Breast epithelium (tissue), 4 donors: ENCODE measurements at regions not wholly inside any gene's neighbourhood (a gene's known extent, or its start where the extent isn't known, plus 50 kb on each side); places are given as distances from the start of the nearest gene placed in this dataset.
A peak's percentile ranks its signal among the peaks of the same experiment; 100 is the strongest.

Source experiments
- DNase-seq, 2 donors: peaks; one replicate each; pipeline ENCODE4 v3.0.0-alpha.2; 2019; ENCODE audit warnings: low spot score in 2 of 2
- H3K27ac ChIP-seq, 2 donors: fragments of 200-600 bp; sonication (generic) in 1 of 2; one replicate each; pipeline ENCODE4 v1.5.1; 2016 to 2019; ENCODE audit warnings: mild to moderate bottlenecking in 1 of 2
- H3K27me3 ChIP-seq, 2 donors: fragments of 200-600 bp; sonication (generic) in 1 of 2; one replicate each; pipeline versions ENCODE4 v1.5.1 to v1.6.0; 2017 to 2019; ENCODE audit warnings: control low read depth in 1 of 2, mild to moderate bottlenecking in 1 of 2
- H3K36me3 ChIP-seq: fragments of 200-600 bp; one replicate; pipeline ENCODE4 v1.5.1; 2019
- H3K4me1 ChIP-seq, 2 donors: fragments of 200-600 bp; sonication (generic); one replicate each; pipeline ENCODE4 v1.5.1; 2016 to 2019; ENCODE audit warnings: control low read depth in 1 of 2
- H3K4me3 ChIP-seq, 3 donors: fragments of 200-600 bp; sonication (generic); 1 replicate in 2 of 3; 2 replicates in 1 of 3; pipeline ENCODE4 v1.5.1; 2016 to 2019; ENCODE audit warnings: mild to moderate bottlenecking in 3 of 3, moderate library complexity in 2 of 3
- H3K9me3 ChIP-seq, 2 donors: fragments of 200-600 bp; sonication (generic) in 1 of 2; one replicate each; pipeline ENCODE4 v1.5.1; 2016 to 2019; ENCODE audit warnings: control low read depth in 1 of 2
- CTCF ChIP-seq, 3 donors: fragments of 450-650 bp; IDR thresholded peaks; one replicate each; pipeline ENCODE4 v1.5.1; 2016 to 2017; ENCODE audit warnings: antibody characterized with exemption in 3 of 3, mild to moderate bottlenecking in 3 of 3, moderate library complexity in 3 of 3
- POLR2A ChIP-seq: fragments of 450-650 bp; IDR thresholded peaks from one replicate; pipeline ENCODE4 v1.6.1; 2016; ENCODE audit warnings: antibody characterized with exemption, mild to moderate bottlenecking, moderate library complexity
- POLR2AphosphoS5 ChIP-seq, 3 donors: sonication (generic); formaldehyde crosslinking; IDR thresholded peaks; one replicate each; pipeline ENCODE4 v1.6.1; 2017; ENCODE audit warnings: antibody characterized with exemption in 3 of 3
- intact Hi-C: fragments of 100-400 bp; cut with DNase I; formaldehyde crosslinking; loops from one replicate; pipeline ENCODE4 v1.15.1; 2023; ENCODE audit warnings: low total_unique reads

- no peaks in the 10 kb centered on the region for H3K9me3 ChIP-seq
These were observed 62.5 kb upstream of the PPARA start for GRCh38 chr22:46087816-46088277.

DNA sequence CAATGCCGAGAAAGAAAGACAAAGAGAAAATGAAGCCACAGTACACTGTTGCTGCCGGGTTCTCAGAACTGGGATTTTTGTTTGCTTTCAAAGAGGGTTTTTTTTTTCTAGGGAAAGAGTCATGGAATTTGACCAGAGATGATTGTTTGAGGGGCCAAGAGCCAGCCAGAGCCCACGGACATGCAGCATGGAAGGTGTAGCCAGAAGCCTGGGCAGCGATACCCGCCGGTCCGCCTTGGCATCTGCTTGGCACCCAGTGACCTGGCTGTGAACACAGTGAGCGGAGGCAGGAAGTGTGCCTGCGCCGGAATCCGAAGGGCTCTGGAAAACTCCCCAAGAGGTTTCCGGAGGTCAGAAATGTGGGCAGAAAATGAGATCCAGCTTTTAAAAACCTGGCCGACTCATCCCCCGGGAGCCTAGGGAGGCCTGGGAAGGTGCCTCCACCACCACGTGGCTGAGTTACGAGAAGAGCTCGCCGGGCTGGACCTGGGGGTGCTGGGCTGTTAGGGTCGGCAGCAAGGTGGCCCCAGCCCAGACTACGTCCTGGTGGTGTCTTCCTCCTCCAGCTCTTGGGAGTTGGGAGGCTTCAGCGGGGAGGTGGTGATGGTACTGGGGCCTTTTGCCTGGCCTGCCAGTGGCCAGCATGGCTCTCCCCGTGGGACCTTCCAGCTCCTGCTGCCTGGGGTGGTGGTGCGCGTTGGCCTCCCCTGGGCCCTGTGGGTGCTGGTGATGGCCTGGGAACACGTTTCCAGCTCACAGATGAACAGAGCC lies 61.6 kb upstream of the PPARA start:
- peak overlapping the region; percentile 99 to 100 for H3K27ac ChIP-seq
- H3K27me3 ChIP-seq = no peaks in the 10 kb centered on the region
- peaks cover 64 to 77% of the 10 kb centered on the region in 2 donors for H3K4me1 ChIP-seq
- H3K4me3 ChIP-seq = peak overlapping the region; percentile 0 to 85 (median 67)
- peak in 1 of 2 donors; percentile 85 for DNase-seq
- H3K9me3 ChIP-seq = no peaks in the 10 kb centered on the region
- H3K36me3 ChIP-seq = no peaks in the 10 kb centered on the region
- TF ChIP-seq POLR2A (no peak), POLR2AphosphoS5 (IDR thresholded peaks at IDR 0.05) (peak; percentile 16 to 57 (median 16))
- intact Hi-C loops = no loop called here

More at GRCh38 chr22:46087816-46088277, 62.5 kb upstream of the PPARA start:
- TF ChIP-seq POLR2AphosphoS5 (IDR thresholded peaks at IDR 0.05) (peak in 2 of 3 donors; percentile 22 to 33), POLR2A (no peak)
- peaks cover 56 to 74% of the 10 kb centered on the region in 2 donors for H3K4me1 ChIP-seq
- DNase-seq = peak; percentile 84 to 85
- peak overlapping the region; percentile 99 to 100 for H3K27ac ChIP-seq
- intact Hi-C loops = no loop called here
- H3K36me3 ChIP-seq = no peaks in the 10 kb centered on the region
- H3K4me3 ChIP-seq = peak overlapping the region; percentile 0 to 85 (median 67)
- no peaks in the 10 kb centered on the region for H3K27me3 ChIP-seq

DNA sequence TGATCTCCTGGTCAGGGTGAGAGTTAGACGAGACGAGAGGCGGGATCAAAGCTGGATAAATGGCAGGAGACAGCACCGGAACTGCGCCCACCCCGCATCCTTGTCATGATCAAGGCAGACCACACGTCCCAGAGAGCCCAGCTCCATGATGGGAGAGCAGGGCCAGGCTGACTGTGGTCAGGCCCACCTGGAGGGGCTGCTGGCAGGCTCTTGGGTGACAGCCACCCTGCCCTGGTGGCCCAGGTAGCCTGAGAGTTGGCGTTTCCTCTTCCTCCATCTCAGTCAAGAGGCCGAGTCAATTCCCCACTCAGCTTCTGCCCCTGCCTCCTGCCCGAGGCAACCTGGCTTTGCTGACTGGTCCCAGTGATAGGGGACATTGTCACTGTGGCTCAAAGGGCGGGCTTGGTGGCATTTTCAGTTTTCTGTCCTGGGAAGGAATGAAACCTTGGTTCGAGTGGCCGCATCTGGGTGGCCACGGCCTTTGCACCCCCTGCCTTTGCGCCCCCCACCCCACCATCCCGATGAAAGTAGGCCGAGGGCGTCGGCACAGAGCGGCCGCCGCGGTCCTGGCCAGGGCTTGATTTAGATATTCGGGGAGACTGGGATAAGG lies 60.8 kb upstream of the PPARA start:
- no peaks in the 10 kb centered on the region for H3K27me3 ChIP-seq
- TF ChIP-seq CTCF (IDR thresholded peaks at IDR 0.05) = no peak
- no peak for TF ChIP-seq POLR2A
- no peak for TF ChIP-seq POLR2AphosphoS5 (IDR thresholded peaks at IDR 0.05)
- intact Hi-C loops = no loop called here
- H3K36me3 ChIP-seq = no peaks in the 10 kb centered on the region
- H3K27ac ChIP-seq = peak overlapping the region; percentile 99 to 100
- DNase-seq = no peak
- H3K9me3 ChIP-seq = no peaks in the 10 kb centered on the region
- peaks cover 72 to 85% of the 10 kb centered on the region in 2 donors for H3K4me1 ChIP-seq
- H3K4me3 ChIP-seq = peak overlapping the region in 2 of 3 donors; percentile 67 to 85

DNA sequence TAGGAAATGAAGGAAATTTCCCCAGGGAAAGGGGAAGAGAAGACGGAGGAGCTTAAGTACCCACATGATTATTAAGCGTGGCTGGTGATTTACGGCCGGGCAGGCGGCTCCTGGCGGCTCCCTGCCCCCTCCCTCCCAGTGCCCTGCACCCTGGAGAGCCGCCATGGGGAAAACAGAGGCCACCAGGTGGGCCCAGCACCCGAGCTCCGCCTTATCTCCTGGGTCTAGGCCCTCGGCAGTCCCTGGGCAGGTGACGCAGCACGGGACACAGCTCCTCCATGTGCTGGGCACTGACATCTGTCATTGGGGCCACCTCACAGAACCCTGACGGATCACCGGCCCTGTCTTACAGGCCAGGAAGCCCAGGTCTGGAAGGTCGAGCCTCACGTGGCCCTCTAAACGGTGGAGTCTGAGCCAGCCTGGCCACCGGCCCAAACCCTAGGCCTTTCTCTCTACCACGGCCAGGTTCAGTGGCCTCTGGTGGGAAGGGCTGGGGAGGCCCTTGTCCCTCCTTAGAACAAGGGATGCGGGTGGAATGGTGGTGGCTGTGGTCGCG lies 60.2 kb upstream of the PPARA start:
- Histone ChIP-seq H3K9me3 (no peaks in the 10 kb centered on the region), H3K4me1 (peaks cover 77 to 89% of the 10 kb centered on the region in 2 donors), H3K27ac (peak overlapping the region; percentile 99 to 100), H3K4me3 (peak overlapping the region in 2 of 3 donors; percentile 67 to 85), H3K27me3 (no peaks in the 10 kb centered on the region), H3K36me3 (no peaks in the 10 kb centered on the region)
- DNase-seq = no peak
- intact Hi-C loops = no loop called here
- no peak for TF ChIP-seq CTCF (IDR thresholded peaks at IDR 0.05)
- no peak for TF ChIP-seq POLR2A
- peak in 1 of 3 donors; percentile 40 for TF ChIP-seq POLR2AphosphoS5 (IDR thresholded peaks at IDR 0.05)

- Histone ChIP-seq H3K4me1 (peaks cover 77 to 86% of the 10 kb centered on the region in 2 donors), H3K4me3 (peak overlapping the region in 2 of 3 donors; percentile 67 to 85), H3K36me3 (no peaks in the 10 kb centered on the region), H3K27me3 (no peaks in the 10 kb centered on the region), H3K27ac (peak overlapping the region; percentile 99 to 100), H3K9me3 (no peaks in the 10 kb centered on the region)
- intact Hi-C loops = no loop called here
- DNase-seq = no peak
- TF ChIP-seq POLR2A = no peak
- TF ChIP-seq CTCF (IDR thresholded peaks at IDR 0.05) = no peak
- TF ChIP-seq POLR2AphosphoS5 (IDR thresholded peaks at IDR 0.05) = no peak
These were observed 59.6 kb upstream of the PPARA start for GRCh38 chr22:46090631-46091201.
